Adipocyte (in vitro differentiated cells): ENCODE measurements at regions not wholly inside any gene's neighbourhood (a gene's known extent, or its start where the extent isn't known, plus 50 kb on each side); places are given as distances from the start of the nearest gene placed in this dataset.

Experiments
- DNase-seq: peaks from one replicate; pipeline ENCODE4 v3.0.0-alpha.2; 2015; ENCODE audit warnings: low read depth
- H3K27me3 ChIP-seq: replicated peaks from 2 replicates; pipeline ENCODE4 v1.7.0; 2013; ENCODE audit warnings: mild to moderate bottlenecking, low read length, moderate library complexity; ENCODE audit not compliant: control insufficient read depth, insufficient read depth
- H3K36me3 ChIP-seq: 2 replicates; pipeline ENCODE4 v1.7.0; 2013; ENCODE audit warnings: low read length, mild to moderate bottlenecking, moderate library complexity; ENCODE audit not compliant: control insufficient read depth, insufficient read depth, severe bottlenecking
- H3K4me1 ChIP-seq: 2 replicates; pipeline ENCODE4 v1.7.0; 2013; ENCODE audit warnings: mild to moderate bottlenecking, low read length, moderate library complexity; ENCODE audit not compliant: control insufficient read depth, insufficient read depth
- H3K4me3 ChIP-seq: 2 replicates; pipeline ENCODE4 v1.7.0; 2013; ENCODE audit warnings: mild to moderate bottlenecking, low read length, moderate library complexity
- H3K9ac ChIP-seq: 2 replicates; pipeline ENCODE4 v1.7.0; 2013; ENCODE audit warnings: mild to moderate bottlenecking, low read length, moderate library complexity
- H3K9me3 ChIP-seq: 2 replicates; pipeline ENCODE4 v1.7.0; 2013; ENCODE audit warnings: mild to moderate bottlenecking, low read length, moderate library complexity; ENCODE audit not compliant: control insufficient read depth

GRCh38 chr3:118292841-118293240 is 741.8 kb downstream of the IGSF11 start:
- Histone ChIP-seq H3K4me3 (no peak overlapping the region), H3K36me3 (no peaks in the 10 kb centered on the region), H3K9me3 (no peaks in the 10 kb centered on the region), H3K9ac (no peak overlapping the region), H3K27me3 (no peaks in the 10 kb centered on the region), H3K4me1 (no peaks in the 10 kb centered on the region)
- no peak for DNase-seq

- Histone ChIP-seq H3K4me3 (no peak overlapping the region), H3K9ac (no peak overlapping the region), H3K4me1 (no peaks in the 10 kb centered on the region), H3K27me3 (no peaks in the 10 kb centered on the region), H3K36me3 (no peaks in the 10 kb centered on the region), H3K9me3 (no peaks in the 10 kb centered on the region)
- no peak for DNase-seq
These were observed 736.5 kb downstream of the IGSF11 start for GRCh38 chr3:118298133-118298532.

GRCh38 chr3:118304557-118304956 is 730.1 kb downstream of the IGSF11 start:
- no peak overlapping the region for H3K9ac ChIP-seq
- no peak overlapping the region for H3K4me3 ChIP-seq
- no peak for DNase-seq
- no peaks in the 10 kb centered on the region for H3K9me3 ChIP-seq
- H3K4me1 ChIP-seq: no peaks in the 10 kb centered on the region
- no peaks in the 10 kb centered on the region for H3K27me3 ChIP-seq
- H3K36me3 ChIP-seq: no peaks in the 10 kb centered on the region

GRCh38 chr3:118332699-118333098 is 701.9 kb downstream of the IGSF11 start:
- peaks cover 8% of the 10 kb centered on the region for H3K9me3 ChIP-seq
- H3K27me3 ChIP-seq: no peaks in the 10 kb centered on the region
- H3K36me3 ChIP-seq: no peaks in the 10 kb centered on the region
- H3K9ac ChIP-seq: no peak overlapping the region
- H3K4me3 ChIP-seq: no peak overlapping the region
- H3K4me1 ChIP-seq: no peaks in the 10 kb centered on the region
- DNase-seq: no peak

GRCh38 chr3:118337649-118338048 is 697.0 kb downstream of the IGSF11 start:
- Histone ChIP-seq H3K4me1 (no peaks in the 10 kb centered on the region), H3K4me3 (no peak overlapping the region), H3K27me3 (no peaks in the 10 kb centered on the region), H3K9me3 (no peaks in the 10 kb centered on the region), H3K9ac (no peak overlapping the region), H3K36me3 (no peaks in the 10 kb centered on the region)
- no peak for DNase-seq

GRCh38 chr3:118347396-118348168 is 687.1 kb downstream of the IGSF11 start:
- no peak for DNase-seq
- Histone ChIP-seq H3K27me3 (no peaks in the 10 kb centered on the region), H3K4me3 (no peak overlapping the region), H3K9ac (no peak overlapping the region), H3K36me3 (no peaks in the 10 kb centered on the region), H3K9me3 (no peaks in the 10 kb centered on the region), H3K4me1 (no peaks in the 10 kb centered on the region)

- no peaks in the 10 kb centered on the region for H3K9me3 ChIP-seq
- no peak overlapping the region for H3K4me3 ChIP-seq
These were observed 686.5 kb downstream of the IGSF11 start for GRCh38 chr3:118348169-118348557.

GRCh38 chr3:118354556-118354955 is 680.1 kb downstream of the IGSF11 start:
- Histone ChIP-seq H3K27me3 (no peaks in the 10 kb centered on the region), H3K4me1 (no peaks in the 10 kb centered on the region), H3K36me3 (no peaks in the 10 kb centered on the region), H3K9me3 (peaks cover 27% of the 10 kb centered on the region), H3K4me3 (no peak overlapping the region), H3K9ac (no peak overlapping the region)
- DNase-seq: no peak

More at GRCh38 chr3:118348169-118348557, 686.5 kb downstream of the IGSF11 start:
- H3K36me3 ChIP-seq: no peaks in the 10 kb centered on the region
- H3K27me3 ChIP-seq: no peaks in the 10 kb centered on the region
- no peak overlapping the region for H3K9ac ChIP-seq
- no peaks in the 10 kb centered on the region for H3K4me1 ChIP-seq
- DNase-seq: no peak

GRCh38 chr3:118369892-118370491 is 664.7 kb downstream of the IGSF11 start:
- no peaks in the 10 kb centered on the region for H3K27me3 ChIP-seq
- no peaks in the 10 kb centered on the region for H3K4me1 ChIP-seq
- no peaks in the 10 kb centered on the region for H3K36me3 ChIP-seq
- no peak overlapping the region for H3K9ac ChIP-seq
- no peak for DNase-seq
- no peak overlapping the region for H3K4me3 ChIP-seq
- peaks cover 19% of the 10 kb centered on the region for H3K9me3 ChIP-seq

GRCh38 chr3:118380576-118380975 is 654.1 kb downstream of the IGSF11 start:
- Histone ChIP-seq H3K9ac (no peak overlapping the region), H3K4me3 (no peak overlapping the region), H3K36me3 (no peaks in the 10 kb centered on the region), H3K27me3 (no peaks in the 10 kb centered on the region), H3K4me1 (no peaks in the 10 kb centered on the region), H3K9me3 (no peaks in the 10 kb centered on the region)
- DNase-seq: no peak

GRCh38 chr3:118396491-118396890 is 638.2 kb downstream of the IGSF11 start:
- DNase-seq: no peak

More at GRCh38 chr3:118396491-118396890, 638.2 kb downstream of the IGSF11 start:
- Histone ChIP-seq H3K27me3 (no peaks in the 10 kb centered on the region), H3K9ac (no peak overlapping the region), H3K4me3 (no peak overlapping the region), H3K4me1 (no peaks in the 10 kb centered on the region), H3K9me3 (no peaks in the 10 kb centered on the region), H3K36me3 (no peaks in the 10 kb centered on the region)
